EL (cell line): ENCODE measurements at regions not wholly inside any gene's neighbourhood (a gene's known extent, or its start where the extent isn't known, plus 50 kb on each side); places are given as distances from the start of the nearest gene placed in this dataset.

ENCODE experiments used
- DNase-seq: peaks from one replicate; pipeline ENCODE4 v3.0.0-alpha.2; 2016

DNA sequence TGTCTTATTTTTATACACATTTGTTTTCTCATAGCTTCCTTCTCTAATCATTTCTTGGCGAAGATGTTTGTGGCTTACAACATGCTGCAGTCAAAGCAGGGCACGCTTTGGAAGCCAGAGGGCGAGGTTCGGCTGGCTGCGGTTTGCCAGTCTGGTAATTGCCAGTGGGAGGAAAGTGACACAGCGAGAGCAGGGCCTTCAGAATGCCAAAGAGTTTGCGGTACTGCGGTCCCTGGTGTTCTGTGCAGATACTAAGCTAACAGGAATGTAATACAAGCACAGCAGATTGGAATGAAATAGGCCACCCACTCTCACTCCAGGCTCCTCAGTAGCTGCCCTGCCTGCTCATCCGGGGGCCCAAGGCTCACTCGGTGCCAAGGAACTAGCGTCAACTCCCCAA, 58.7 kb upstream of the TGM3 start:
- peak; percentile 99 for DNase-seq

DNA sequence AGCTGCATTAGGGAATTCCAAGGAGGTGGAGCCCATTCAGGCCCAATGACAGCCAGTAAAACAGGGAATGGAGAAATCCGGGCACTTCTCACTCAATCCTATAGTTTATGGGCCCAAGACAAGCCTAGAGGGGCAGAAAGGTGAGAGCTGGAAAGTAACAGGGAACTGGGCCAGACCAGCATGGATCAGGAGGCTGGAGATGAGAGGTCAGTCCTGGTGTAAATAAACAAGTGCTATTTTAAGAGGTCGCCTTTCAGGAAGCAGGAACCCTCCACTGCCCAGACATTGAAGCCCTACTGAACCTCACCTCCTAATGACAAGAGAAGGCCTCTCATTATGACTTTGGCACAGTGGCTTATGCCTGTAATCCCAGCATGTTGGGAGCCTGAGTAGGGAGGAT, 57.2 kb upstream of the TGM3 start:
- no peak for DNase-seq

DNA sequence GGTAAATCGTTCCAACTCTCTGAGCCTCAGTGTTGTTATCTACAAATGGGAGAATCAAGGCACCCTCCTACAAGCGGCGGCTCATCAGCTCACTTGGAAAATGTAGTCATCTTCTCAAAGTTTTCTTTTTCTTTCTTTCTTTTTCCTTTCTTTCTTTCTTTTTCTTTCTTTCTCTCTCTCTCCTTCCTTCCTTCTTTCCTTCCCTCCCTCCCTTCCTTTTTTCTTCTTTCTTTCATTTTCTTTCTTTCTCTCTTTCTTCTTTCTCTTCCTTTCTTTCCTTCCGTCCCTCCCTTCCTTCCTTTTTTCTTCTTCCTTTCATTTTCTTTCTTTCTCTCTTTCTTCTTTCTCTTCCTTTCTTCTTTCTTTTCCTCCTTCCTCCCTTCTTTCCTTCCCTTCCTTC, 55.0 kb upstream of the TGM3 start:
- DNase-seq: no peak

DNA sequence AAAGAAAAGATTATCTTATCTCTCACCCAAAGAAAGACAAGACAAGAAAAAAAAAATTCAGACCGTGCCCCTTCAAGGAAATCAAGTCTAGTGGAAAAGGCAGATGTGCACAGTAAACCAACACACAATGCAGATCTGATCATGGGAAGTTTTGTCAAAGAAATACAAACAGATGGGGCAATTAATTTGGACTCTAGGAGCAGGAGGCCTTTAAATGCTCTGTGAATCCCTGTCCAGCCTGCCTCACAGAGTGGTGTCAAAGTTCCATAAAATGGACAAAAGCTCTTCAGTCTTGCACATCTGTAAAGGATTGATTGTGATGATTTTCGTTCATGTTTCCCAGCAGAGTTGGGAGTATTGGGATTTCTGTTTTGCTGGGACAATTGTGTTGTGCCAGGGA, 53.1 kb upstream of the TGM3 start:
- DNase-seq: no peak

DNA sequence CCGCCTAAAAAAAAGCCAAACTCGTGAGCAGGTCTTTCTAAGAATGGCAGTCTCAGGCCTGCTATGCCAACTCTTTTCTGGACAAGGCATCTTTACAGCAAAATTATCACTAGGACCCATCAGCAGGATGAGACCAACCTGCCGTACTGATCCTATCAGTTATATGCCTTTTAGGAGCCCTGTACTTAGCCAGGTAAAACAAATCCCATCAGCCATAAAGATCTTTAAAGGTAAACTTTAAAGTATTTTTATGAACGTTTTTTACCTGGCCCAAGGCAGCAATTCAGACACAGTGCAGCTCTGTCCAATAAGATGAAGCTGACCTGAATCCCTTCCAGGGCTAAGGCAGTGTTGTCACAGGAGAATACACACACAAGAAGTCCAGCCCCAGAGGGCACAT, 51.3 kb upstream of the TGM3 start:
- no peak for DNase-seq

DNA sequence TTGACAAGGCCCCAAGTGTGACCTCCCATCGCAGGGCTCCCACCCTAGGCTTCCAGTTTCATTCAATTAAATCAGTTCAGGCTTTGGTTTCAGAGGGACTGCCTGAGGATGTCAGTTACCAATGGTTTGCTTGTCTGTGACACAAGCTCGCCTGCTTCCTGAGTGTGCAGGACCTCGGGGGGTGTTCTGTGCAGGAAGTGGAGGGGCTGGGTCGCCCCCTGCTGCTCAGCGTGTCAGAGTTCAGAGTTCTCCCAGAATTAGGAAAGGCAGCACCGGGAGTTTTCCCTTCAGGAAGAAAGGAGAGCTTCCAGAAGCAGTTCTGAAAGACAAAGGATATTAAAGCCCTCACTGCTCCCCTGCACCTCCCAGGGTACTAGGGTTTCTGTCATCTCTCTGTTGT, 50.8 kb upstream of the TGM3 start:
- DNase-seq: no peak

DNA sequence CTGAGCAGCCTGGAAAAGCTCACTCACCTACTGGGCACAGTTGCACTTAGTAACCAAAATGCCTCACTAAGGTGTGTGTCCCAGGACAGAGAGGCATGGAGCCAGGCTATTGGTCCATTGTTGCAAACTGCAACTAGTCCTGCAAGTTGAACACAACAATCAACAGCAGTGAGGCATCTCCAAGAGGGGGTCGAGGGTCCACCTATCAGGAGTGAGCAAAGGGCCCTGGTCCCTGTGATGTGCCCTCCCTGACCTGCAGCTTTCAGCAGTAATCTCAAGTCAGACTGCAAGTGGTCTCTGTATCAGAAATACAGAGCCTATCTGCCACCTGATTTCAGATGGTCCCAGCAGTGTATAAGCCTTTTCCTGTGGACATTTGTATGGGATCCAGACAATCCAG, 50.2 kb upstream of the TGM3 start:
- no peak for DNase-seq
